IMR-90 (cell line): ENCODE measurements at regions not wholly inside any gene's neighbourhood (a gene's known extent, or its start where the extent isn't known, plus 50 kb on each side); places are given as distances from the start of the nearest gene placed in this dataset.

Experiments used
- MAZ ChIP-seq: IDR thresholded peaks from 2 replicates; pipeline ENCODE4 v1.6.1; 2012; ENCODE audit warnings: low read depth, mild to moderate bottlenecking, low read length, improper control_type of control experiment, moderate library complexity, borderline replicate concordance
- MXI1 ChIP-seq: IDR thresholded peaks from 2 replicates; pipeline ENCODE4 v1.6.1; 2012; ENCODE audit warnings: low read depth, mild to moderate bottlenecking, low read length, moderate library complexity, borderline replicate concordance
- NFE2L2 ChIP-seq: fragments of 150-350 bp; IDR thresholded peaks from 2 replicates; pipeline ENCODE4 v1.6.1; 2016; ENCODE audit warnings: low read depth, mild to moderate bottlenecking, low read length
- POLR2A ChIP-seq: IDR thresholded peaks from 2 replicates; pipeline ENCODE4 v1.6.1; 2012; ENCODE audit warnings: mild to moderate bottlenecking, low read depth, low read length
- RFX5 ChIP-seq: IDR thresholded peaks from 2 replicates; pipeline ENCODE4 v1.8.0; 2012; ENCODE audit warnings: low read depth, mild to moderate bottlenecking, low read length, moderate library complexity
- SMC3 ChIP-seq: fragments of 150-350 bp; IDR thresholded peaks from 2 replicates; pipeline ENCODE4 v1.6.1; 2016; ENCODE audit warnings: low read depth, mild to moderate bottlenecking, antibody characterized with exemption, low read length, moderate library complexity
- TF ChIP-seq, protein P1 (sequence below): conservative IDR thresholded peaks from 2 replicates; pipeline ENCODE4 v1.5.1; 2012; ENCODE audit warnings: mild to moderate bottlenecking, low read depth, low read length, improper control_type of control experiment
- TF ChIP-seq, protein P2 (sequence below): fragments of 150-350 bp; IDR thresholded peaks from 2 replicates; pipeline ENCODE4 v1.6.1; 2016; ENCODE audit warnings: low read depth, mild to moderate bottlenecking, low read length, moderate library complexity, borderline replicate concordance

- TF ChIP-seq MAZ (no peak), MXI1 (no peak), SMC3 (no peak), POLR2A (no peak), NFE2L2 (no peak), RFX5 (no peak)
- TF ChIP-seq, protein P1, sequence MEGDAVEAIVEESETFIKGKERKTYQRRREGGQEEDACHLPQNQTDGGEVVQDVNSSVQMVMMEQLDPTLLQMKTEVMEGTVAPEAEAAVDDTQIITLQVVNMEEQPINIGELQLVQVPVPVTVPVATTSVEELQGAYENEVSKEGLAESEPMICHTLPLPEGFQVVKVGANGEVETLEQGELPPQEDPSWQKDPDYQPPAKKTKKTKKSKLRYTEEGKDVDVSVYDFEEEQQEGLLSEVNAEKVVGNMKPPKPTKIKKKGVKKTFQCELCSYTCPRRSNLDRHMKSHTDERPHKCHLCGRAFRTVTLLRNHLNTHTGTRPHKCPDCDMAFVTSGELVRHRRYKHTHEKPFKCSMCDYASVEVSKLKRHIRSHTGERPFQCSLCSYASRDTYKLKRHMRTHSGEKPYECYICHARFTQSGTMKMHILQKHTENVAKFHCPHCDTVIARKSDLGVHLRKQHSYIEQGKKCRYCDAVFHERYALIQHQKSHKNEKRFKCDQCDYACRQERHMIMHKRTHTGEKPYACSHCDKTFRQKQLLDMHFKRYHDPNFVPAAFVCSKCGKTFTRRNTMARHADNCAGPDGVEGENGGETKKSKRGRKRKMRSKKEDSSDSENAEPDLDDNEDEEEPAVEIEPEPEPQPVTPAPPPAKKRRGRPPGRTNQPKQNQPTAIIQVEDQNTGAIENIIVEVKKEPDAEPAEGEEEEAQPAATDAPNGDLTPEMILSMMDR: no peak
- TF ChIP-seq, protein P2, sequence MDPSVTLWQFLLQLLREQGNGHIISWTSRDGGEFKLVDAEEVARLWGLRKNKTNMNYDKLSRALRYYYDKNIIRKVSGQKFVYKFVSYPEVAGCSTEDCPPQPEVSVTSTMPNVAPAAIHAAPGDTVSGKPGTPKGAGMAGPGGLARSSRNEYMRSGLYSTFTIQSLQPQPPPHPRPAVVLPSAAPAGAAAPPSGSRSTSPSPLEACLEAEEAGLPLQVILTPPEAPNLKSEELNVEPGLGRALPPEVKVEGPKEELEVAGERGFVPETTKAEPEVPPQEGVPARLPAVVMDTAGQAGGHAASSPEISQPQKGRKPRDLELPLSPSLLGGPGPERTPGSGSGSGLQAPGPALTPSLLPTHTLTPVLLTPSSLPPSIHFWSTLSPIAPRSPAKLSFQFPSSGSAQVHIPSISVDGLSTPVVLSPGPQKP: no peak
Measured at GRCh38 chr1:40922969-40923368, 56.5 kb upstream of the CTPS1 start.
